Body of pancreas (tissue), 4 donors: ENCODE measurements at regions not wholly inside any gene's neighbourhood (a gene's known extent, or its start where the extent isn't known, plus 50 kb on each side); places are given as distances from the start of the nearest gene placed in this dataset.

ENCODE experiments used
- ATAC-seq: fragments of 150-250 bp; one replicate; pipeline ENCODE4 v1.9.1; 2016
- DNase-seq, 4 donors: peaks; one replicate each; pipeline ENCODE4 v3.0.0-alpha.2; 2019
- H3K27ac ChIP-seq, 4 donors: fragments of 200-600 bp; sonication (generic); 1 replicate in 3 of 4; 2 replicates in 1 of 4; pipeline versions ENCODE4 v1.5.1 to v1.6.1; 2016 to 2019; ENCODE audit warnings: mild to moderate bottlenecking in 1 of 4, mixed read lengths in 1 of 4, moderate library complexity in 1 of 4
- H3K27me3 ChIP-seq, 2 donors: fragments of 200-600 bp; sonication (generic); one replicate each; pipeline ENCODE4 v1.6.0; 2016; ENCODE audit warnings: mild to moderate bottlenecking in 1 of 2
- H3K36me3 ChIP-seq, 2 donors: fragments of 200-600 bp; sonication (generic); replicated peaks in 1 of 2; 2 replicates each; pipeline ENCODE4 v1.5.1; 2016; ENCODE audit warnings: low read depth in 2 of 2; ENCODE audit not compliant: insufficient read depth in 1 of 2
- H3K4me1 ChIP-seq: fragments of 200-600 bp; sonication (generic); one replicate; pipeline ENCODE4 v1.6.0; 2016
- H3K4me3 ChIP-seq, 2 donors: fragments of 200-600 bp; sonication (generic); 1 replicate in 1 of 2; 2 replicates in 1 of 2; pipeline ENCODE4 v1.5.1; 2016 to 2019
- H3K9me3 ChIP-seq, 3 donors: fragments of 200-600 bp; sonication (generic); 1 replicate in 2 of 3; 2 replicates in 1 of 3; pipeline ENCODE4 v1.5.1; 2016
- POLR2A ChIP-seq, 3 donors: fragments of 450-650 bp; IDR thresholded peaks; one replicate each; pipeline ENCODE4 v1.6.1; 2016; ENCODE audit warnings: antibody characterized with exemption in 3 of 3, mild to moderate bottlenecking in 2 of 3
- WGBS, 2 donors: methylation state at CpG; one replicate each; pipeline ENCODE4 v1.1.5; 2017; 5-methylcytosine and 5-hydroxymethylcytosine counted together
- intact Hi-C: fragments of 100-400 bp; cut with DNase I; formaldehyde crosslinking; loops from one replicate; pipeline ENCODE4 v1.15.1; 2023
- TF ChIP-seq, protein P1 (sequence below), 7 experiments: fragments of 450-650 bp in 4 of 7; fragments of 200-600 bp in 3 of 7; sonication (generic) in 3 of 7; IDR thresholded peaks; one replicate each; pipeline ENCODE4 v1.5.1; 2016 to 2019; ENCODE audit warnings: antibody characterized with exemption in 7 of 7

DNA sequence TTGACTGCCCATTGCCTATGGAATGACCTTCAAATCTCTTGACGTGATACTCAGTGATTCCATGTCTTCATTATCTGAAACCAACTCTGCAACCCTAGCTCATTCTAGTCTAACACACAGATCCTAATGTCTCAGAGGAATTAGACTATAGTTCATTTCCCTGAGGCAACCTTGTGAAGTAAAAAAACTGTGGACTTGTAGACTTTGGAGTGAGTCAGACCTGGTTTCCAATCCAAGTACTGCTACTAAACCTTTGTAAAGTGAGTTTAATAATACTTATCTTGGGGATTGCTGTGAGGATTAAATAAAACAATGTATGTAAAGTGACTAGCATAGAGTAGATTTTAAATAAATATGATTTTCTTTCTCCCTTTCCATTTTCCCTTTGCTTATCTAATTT lies 226.1 kb downstream of the BLID start:
- intact Hi-C loops, result no loop called here

DNA sequence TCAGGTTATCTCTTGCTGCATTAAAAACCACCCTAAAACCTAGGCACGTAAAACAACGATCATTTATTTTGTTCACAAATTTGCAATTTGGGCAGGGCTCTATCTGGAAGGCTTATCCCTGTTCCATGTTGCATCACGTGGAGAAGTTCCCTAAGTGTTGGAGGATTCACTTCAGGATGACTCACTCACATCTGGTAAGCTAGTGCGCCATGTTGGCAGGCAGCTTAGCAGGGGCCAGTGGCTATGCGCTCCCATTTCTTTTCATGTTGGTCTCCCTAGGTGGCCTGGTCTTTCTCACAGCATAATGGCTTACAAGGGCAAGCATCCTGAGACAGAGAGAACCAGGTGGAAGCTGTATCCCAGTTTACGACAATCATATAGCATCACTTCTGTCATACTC lies 226.8 kb downstream of the BLID start:
- ATAC-seq (no peak), DNase-seq (no peak)
- intact Hi-C loops, result no loop called here
- Histone ChIP-seq H3K4me3 (no peak overlapping the region), H3K27me3 (no peaks in the 10 kb centered on the region), H3K36me3 (no peaks in the 10 kb centered on the region), H3K9me3 (no peaks in the 10 kb centered on the region), H3K4me1 (no peaks in the 10 kb centered on the region), H3K27ac (no peak overlapping the region)
- TF ChIP-seq, protein P1, sequence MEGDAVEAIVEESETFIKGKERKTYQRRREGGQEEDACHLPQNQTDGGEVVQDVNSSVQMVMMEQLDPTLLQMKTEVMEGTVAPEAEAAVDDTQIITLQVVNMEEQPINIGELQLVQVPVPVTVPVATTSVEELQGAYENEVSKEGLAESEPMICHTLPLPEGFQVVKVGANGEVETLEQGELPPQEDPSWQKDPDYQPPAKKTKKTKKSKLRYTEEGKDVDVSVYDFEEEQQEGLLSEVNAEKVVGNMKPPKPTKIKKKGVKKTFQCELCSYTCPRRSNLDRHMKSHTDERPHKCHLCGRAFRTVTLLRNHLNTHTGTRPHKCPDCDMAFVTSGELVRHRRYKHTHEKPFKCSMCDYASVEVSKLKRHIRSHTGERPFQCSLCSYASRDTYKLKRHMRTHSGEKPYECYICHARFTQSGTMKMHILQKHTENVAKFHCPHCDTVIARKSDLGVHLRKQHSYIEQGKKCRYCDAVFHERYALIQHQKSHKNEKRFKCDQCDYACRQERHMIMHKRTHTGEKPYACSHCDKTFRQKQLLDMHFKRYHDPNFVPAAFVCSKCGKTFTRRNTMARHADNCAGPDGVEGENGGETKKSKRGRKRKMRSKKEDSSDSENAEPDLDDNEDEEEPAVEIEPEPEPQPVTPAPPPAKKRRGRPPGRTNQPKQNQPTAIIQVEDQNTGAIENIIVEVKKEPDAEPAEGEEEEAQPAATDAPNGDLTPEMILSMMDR (IDR thresholded peaks at IDR 0.05), result no peak
- no peak for TF ChIP-seq POLR2A (IDR thresholded peaks at IDR 0.05)
- WGBS, 2 donors, result 82 to 84% methylated on average over 6 of the region's 6 CpGs

More for the DNA sequence above, 226.1 kb downstream of the BLID start:
- Histone ChIP-seq H3K27me3 (no peaks in the 10 kb centered on the region), H3K36me3 (no peaks in the 10 kb centered on the region), H3K4me3 (no peak overlapping the region), H3K4me1 (no peaks in the 10 kb centered on the region), H3K27ac (no peak overlapping the region), H3K9me3 (no peaks in the 10 kb centered on the region)
- no peak for DNase-seq
- no peak for TF ChIP-seq POLR2A (IDR thresholded peaks at IDR 0.05)
- TF ChIP-seq, protein P1 (IDR thresholded peaks at IDR 0.05), result no peak
- 54 to 63% methylated on average over 1 of the region's 1 CpG for WGBS, 2 donors
- no peak for ATAC-seq

- no peaks in the 10 kb centered on the region for H3K27me3 ChIP-seq
- 67 to 71% methylated on average over 4 of the region's 4 CpGs for WGBS, 2 donors
- no peak for TF ChIP-seq POLR2A (IDR thresholded peaks at IDR 0.05)
- TF ChIP-seq, protein P1 (IDR thresholded peaks at IDR 0.05), result no peak
- H3K27ac ChIP-seq, result no peak overlapping the region
- no peak overlapping the region for H3K4me3 ChIP-seq
- intact Hi-C loops, result no loop called here
- no peak for ATAC-seq
- DNase-seq, result no peak
- H3K36me3 ChIP-seq, result no peaks in the 10 kb centered on the region
- no peaks in the 10 kb centered on the region for H3K4me1 ChIP-seq
- no peaks in the 10 kb centered on the region for H3K9me3 ChIP-seq
These were observed 227.9 kb downstream of the BLID start for GRCh38 chr11:121887976-121888557.

- WGBS, 2 donors, result 28 to 37% methylated on average over 3 of the region's 3 CpGs
- no peak for TF ChIP-seq POLR2A (IDR thresholded peaks at IDR 0.05)
- TF ChIP-seq, protein P1 (IDR thresholded peaks at IDR 0.05), result no peak
- Histone ChIP-seq H3K27me3 (no peaks in the 10 kb centered on the region), H3K9me3 (no peaks in the 10 kb centered on the region), H3K4me1 (no peaks in the 10 kb centered on the region), H3K36me3 (no peaks in the 10 kb centered on the region), H3K27ac (no peak overlapping the region), H3K4me3 (no peak overlapping the region)
- DNase-seq (peak in 1 of 4 donors; percentile 45), ATAC-seq (no peak)
- intact Hi-C loops, result no loop called here
These were observed 228.4 kb downstream of the BLID start for GRCh38 chr11:121887569-121887968.

GRCh38 chr11:121886996-121887395 lies 229.0 kb downstream of the BLID start:
- H3K9me3 ChIP-seq, result no peaks in the 10 kb centered on the region
- no peaks in the 10 kb centered on the region for H3K36me3 ChIP-seq
- no peaks in the 10 kb centered on the region for H3K4me1 ChIP-seq
- WGBS, 2 donors, result 69 to 77% methylated on average over 2 of the region's 2 CpGs
- TF ChIP-seq, protein P1 (IDR thresholded peaks at IDR 0.05), result no peak
- no peak for TF ChIP-seq POLR2A (IDR thresholded peaks at IDR 0.05)
- intact Hi-C loops, result no loop called here
- H3K27me3 ChIP-seq, result no peaks in the 10 kb centered on the region
- H3K27ac ChIP-seq, result no peak overlapping the region
- no peak for DNase-seq
- H3K4me3 ChIP-seq, result no peak overlapping the region
- ATAC-seq, result no peak
